ENCODE measurements at regions not wholly inside any gene's neighbourhood (a gene's known extent, or its start where the extent isn't known, plus 50 kb on each side); places are given as distances from the start of the nearest gene placed in this dataset.

DNA sequence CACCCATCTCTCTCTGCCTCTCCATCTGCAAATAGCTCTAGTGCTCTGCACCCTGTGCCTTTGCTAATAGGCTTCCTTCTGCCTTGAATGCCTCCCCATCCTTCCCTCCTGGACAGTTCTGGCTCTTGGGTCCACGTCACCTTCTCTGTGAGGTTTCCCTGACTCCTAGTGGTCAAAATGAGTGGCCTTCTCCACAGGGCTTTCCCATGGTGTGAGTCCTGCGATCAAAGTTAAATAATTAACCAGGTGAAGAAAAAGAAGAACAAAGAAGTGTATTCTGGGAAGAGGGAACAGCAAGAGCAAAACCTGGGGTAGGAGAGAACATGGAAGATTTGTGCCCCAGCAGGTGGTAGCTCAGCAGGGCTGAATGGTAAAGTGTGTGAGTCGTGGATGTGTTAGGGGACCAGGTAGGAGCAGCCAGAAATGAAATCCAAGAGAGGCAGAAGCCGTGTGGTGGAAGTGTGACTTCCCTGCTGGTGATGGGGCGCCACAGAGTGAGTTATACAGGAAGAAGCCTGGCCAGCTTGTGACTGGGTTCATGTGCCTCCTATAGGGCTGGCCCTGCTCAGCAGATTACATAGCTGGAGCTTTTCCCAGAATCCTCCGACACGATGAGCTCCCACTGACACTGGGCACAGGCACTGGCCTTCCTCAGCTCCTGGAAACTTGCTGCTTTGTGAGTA, 93.8 kb upstream of the LDAH start (continued):
- no peak for TF ChIP-seq ZNF577 (CRISPR knock-in tag; IDR thresholded peaks at IDR 0.05; ENCODE audit: borderline replicate concordance, low read depth)
- TF ChIP-seq, protein P1, sequence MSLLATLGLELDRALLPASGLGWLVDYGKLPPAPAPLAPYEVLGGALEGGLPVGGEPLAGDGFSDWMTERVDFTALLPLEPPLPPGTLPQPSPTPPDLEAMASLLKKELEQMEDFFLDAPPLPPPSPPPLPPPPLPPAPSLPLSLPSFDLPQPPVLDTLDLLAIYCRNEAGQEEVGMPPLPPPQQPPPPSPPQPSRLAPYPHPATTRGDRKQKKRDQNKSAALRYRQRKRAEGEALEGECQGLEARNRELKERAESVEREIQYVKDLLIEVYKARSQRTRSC (CRISPR knock-in tag; IDR thresholded peaks at IDR 0.05; ENCODE audit: low read depth): no peak
- peak; percentile 19; the same call in 1 of the 2 replicates for TF ChIP-seq ZNF687 (CRISPR knock-in tag; IDR thresholded peaks at IDR 0.05)
- no peak for TF ChIP-seq ZNF891 (CRISPR knock-in tag; IDR thresholded peaks at IDR 0.05)
- TF ChIP-seq, protein P2, sequence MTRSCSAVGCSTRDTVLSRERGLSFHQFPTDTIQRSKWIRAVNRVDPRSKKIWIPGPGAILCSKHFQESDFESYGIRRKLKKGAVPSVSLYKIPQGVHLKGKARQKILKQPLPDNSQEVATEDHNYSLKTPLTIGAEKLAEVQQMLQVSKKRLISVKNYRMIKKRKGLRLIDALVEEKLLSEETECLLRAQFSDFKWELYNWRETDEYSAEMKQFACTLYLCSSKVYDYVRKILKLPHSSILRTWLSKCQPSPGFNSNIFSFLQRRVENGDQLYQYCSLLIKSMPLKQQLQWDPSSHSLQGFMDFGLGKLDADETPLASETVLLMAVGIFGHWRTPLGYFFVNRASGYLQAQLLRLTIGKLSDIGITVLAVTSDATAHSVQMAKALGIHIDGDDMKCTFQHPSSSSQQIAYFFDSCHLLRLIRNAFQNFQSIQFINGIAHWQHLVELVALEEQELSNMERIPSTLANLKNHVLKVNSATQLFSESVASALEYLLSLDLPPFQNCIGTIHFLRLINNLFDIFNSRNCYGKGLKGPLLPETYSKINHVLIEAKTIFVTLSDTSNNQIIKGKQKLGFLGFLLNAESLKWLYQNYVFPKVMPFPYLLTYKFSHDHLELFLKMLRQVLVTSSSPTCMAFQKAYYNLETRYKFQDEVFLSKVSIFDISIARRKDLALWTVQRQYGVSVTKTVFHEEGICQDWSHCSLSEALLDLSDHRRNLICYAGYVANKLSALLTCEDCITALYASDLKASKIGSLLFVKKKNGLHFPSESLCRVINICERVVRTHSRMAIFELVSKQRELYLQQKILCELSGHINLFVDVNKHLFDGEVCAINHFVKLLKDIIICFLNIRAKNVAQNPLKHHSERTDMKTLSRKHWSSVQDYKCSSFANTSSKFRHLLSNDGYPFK (CRISPR knock-in tag; IDR thresholded peaks at IDR 0.05; ENCODE audit: borderline replicate concordance): no peak
- TF ChIP-seq, protein P3, sequence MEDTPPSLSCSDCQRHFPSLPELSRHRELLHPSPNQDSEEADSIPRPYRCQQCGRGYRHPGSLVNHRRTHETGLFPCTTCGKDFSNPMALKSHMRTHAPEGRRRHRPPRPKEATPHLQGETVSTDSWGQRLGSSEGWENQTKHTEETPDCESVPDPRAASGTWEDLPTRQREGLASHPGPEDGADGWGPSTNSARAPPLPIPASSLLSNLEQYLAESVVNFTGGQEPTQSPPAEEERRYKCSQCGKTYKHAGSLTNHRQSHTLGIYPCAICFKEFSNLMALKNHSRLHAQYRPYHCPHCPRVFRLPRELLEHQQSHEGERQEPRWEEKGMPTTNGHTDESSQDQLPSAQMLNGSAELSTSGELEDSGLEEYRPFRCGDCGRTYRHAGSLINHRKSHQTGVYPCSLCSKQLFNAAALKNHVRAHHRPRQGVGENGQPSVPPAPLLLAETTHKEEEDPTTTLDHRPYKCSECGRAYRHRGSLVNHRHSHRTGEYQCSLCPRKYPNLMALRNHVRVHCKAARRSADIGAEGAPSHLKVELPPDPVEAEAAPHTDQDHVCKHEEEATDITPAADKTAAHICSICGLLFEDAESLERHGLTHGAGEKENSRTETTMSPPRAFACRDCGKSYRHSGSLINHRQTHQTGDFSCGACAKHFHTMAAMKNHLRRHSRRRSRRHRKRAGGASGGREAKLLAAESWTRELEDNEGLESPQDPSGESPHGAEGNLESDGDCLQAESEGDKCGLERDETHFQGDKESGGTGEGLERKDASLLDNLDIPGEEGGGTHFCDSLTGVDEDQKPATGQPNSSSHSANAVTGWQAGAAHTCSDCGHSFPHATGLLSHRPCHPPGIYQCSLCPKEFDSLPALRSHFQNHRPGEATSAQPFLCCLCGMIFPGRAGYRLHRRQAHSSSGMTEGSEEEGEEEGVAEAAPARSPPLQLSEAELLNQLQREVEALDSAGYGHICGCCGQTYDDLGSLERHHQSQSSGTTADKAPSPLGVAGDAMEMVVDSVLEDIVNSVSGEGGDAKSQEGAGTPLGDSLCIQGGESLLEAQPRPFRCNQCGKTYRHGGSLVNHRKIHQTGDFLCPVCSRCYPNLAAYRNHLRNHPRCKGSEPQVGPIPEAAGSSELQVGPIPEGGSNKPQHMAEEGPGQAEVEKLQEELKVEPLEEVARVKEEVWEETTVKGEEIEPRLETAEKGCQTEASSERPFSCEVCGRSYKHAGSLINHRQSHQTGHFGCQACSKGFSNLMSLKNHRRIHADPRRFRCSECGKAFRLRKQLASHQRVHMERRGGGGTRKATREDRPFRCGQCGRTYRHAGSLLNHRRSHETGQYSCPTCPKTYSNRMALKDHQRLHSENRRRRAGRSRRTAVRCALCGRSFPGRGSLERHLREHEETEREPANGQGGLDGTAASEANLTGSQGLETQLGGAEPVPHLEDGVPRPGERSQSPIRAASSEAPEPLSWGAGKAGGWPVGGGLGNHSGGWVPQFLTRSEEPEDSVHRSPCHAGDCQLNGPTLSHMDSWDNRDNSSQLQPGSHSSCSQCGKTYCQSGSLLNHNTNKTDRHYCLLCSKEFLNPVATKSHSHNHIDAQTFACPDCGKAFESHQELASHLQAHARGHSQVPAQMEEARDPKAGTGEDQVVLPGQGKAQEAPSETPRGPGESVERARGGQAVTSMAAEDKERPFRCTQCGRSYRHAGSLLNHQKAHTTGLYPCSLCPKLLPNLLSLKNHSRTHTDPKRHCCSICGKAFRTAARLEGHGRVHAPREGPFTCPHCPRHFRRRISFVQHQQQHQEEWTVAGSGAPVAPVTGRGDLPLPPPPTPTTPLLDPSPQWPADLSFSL (CRISPR knock-in tag; IDR thresholded peaks at IDR 0.05): no peak
- TF ChIP-seq MXD4 (CRISPR knock-in tag; IDR thresholded peaks at IDR 0.05): no peak
- TF ChIP-seq GATAD2A (CRISPR knock-in tag; IDR thresholded peaks at IDR 0.05): no peak
- TF ChIP-seq FOXP1 (IDR thresholded peaks at IDR 0.05): no peak
- TF ChIP-seq FOXP1 (CRISPR knock-in tag; IDR thresholded peaks at IDR 0.05): no peak
- TF ChIP-seq ADNP (CRISPR knock-in tag; IDR thresholded peaks at IDR 0.05): no peak
- TF ChIP-seq HOMEZ (CRISPR knock-in tag; IDR thresholded peaks at IDR 0.05; ENCODE audit: low read depth): no peak
- no peak for TF ChIP-seq CEBPG (CRISPR knock-in tag; IDR thresholded peaks at IDR 0.05)
- TF ChIP-seq ATF1 (CRISPR knock-in tag; IDR thresholded peaks at IDR 0.05): peak; percentile 60
- no peak for TF ChIP-seq ZNF326 (CRISPR knock-in tag; IDR thresholded peaks at IDR 0.05; ENCODE audit: borderline replicate concordance)

Data from HepG2 (cell line).